HG03565 (cell line): ENCODE measurements at regions not wholly inside any gene's neighbourhood (a gene's known extent, or its start where the extent isn't known, plus 50 kb on each side); places are given as distances from the start of the nearest gene placed in this dataset.
"Not testable (repeated sequence)": the region's sequence is repeated elsewhere in the genome, so short reads cannot be mapped to it uniquely, and the experiment has no call there.

ENCODE experiments used
- ATAC-seq: cut with Tn5 transposase; IDR thresholded peaks from one replicate; pipeline ENCODE4 v1.9.1; 2021; ENCODE audit warnings: mild to moderate bottlenecking, moderate library complexity; ENCODE audit not compliant: unreplicated experiment

DNA sequence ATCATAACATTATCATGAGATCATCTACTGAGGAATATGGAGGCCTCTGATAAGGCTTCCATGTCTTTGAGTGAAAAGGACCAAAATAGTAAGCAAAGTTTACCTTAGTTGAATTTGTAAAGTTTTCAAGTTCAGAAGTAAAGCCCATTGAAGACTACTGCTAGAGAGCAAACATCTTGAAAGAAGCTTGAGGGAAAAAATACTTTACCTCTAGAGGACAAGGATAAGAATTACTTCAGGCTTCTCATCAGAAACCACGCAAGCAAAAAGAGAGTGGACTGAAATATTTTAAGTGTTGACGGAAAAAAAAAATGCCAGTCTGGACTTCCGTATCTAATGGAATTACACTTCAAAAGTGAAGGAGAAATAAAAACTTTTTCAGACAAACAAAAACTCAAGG lies 114.3 kb downstream of the MPP7 start:
- ATAC-seq, result no peak

- ATAC-seq, result no peak
Measured at GRCh38 chr10:28186887-28187578, 115.8 kb downstream of the MPP7 start.

DNA sequence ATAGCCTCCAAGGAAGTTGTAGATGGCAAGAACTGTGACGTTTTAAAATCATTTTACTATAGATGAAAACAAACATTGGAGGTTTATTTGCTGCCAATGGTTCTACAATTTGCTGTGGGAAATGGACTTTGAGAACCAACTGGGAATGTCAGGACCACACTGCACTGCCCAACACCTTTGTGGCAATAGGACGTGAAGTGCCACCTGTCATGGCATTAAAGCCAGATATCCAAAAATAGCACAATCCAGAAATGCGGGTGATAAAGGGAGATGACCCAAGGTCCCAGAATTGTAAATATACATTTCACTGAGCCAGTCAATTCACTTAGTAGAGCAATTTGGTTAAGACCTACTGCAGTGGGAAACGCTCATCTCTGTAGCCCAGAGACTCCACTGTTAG lies 116.4 kb downstream of the MPP7 start:
- no peak for ATAC-seq

GRCh38 chr10:28184810-28185209 lies 118.1 kb downstream of the MPP7 start:
- ATAC-seq, result no peak

- ATAC-seq, result no peak
Measured at GRCh38 chr10:28181478-28182096, 121.3 kb downstream of the MPP7 start.

- ATAC-seq, result no peak
Measured at GRCh38 chr10:28180654-28181053, 122.2 kb downstream of the MPP7 start.

DNA sequence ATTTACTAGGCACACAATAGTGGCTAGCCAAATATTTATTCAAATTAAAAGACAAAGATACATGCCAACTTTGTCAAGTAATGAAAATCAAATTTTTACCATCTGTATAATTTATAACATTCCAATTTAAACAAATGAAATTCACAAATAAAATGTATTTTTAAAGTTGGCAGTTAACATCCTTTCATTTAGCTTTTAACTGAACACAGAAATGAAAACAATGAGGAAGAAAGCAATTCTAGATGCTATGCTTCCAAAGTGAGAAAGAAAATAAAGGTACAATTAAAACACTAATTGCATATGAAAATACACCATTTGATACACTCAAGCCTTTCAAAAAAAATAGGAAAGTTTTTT lies 123.1 kb downstream of the MPP7 start:
- ATAC-seq, result no peak

DNA sequence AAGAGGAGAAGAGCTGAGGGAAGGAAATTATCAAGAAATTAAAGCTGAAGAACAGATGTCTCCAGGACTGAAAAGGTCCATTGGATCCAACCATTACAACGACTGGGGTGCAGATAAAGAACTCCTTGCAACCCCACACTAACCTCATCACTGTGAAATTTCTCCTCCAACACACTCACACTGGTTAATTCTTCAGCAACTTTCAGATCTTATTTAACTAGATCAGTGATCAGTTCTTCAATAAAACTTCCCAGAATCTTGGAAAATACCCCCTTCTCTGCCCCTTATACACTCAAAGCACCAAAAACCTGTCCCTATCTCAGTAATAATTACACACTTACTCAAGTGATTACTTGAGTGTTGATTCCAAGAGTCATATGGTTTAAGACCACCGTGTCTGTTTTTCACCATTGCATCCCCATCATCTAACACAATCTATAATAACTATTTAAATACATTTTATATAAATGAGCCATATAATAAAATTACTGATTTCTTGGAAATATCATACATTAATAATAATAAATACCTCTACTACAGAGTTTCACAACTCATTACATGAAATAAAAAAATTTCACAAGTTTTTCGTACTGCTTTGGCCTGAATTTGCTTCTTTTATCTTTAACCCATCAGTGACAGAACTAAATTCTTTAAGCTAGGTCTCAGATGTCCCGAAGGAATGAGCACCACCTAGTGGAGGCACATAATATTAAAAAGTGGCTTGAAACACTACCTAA lies 123.7 kb downstream of the MPP7 start:
- ATAC-seq, result peak; percentile 50

DNA sequence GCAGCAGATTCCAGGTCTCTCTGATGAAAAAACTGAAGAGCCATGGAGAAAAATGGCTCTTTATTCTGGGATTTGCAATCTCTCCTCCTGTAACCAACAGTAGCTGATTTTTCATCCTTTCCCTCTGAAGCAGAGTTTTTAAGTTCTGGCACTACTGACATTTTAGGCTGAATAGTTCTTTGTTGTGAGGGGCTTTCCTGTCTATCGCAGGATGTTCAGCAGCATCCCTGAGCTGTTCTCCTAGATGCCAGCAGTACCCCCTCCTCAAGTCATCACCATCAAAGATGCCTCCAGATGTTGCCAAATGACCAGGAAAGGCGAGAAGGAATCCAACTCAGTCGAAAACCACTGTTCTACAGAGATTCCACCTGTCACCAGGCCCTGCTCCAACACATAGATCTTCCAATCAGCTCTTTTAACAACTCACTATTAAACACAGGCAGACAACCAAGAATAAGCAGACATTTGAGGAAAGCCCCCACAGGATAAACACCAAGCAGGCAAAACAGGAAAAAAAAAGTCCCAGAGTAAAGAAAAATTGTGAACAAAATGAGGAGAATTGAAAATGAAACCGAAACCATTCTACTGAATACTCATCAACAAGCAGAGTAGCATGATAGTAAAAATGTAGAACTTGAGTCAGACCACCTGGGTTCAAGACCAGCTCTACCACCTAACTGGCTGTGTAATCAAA lies 124.8 kb downstream of the MPP7 start:
- no peak for ATAC-seq

DNA sequence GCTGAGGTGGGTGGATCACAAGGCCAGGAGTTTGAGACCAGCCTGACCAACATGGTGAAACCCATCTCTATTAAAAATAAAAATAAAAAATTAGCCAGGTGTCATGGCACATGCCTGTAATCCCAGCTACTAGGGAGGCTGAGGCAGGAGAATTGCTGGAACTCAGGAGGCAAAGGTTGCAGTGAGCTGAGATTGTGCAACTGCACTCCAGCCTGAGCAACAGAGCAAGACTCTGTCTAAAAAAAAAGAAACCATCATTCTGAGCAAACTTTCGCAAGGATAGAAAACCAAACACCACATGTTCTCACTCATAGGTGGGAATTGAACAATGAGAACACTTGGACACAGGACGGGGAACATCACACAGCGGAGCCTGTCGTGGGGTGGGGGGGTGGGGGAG lies 126.4 kb downstream of the MPP7 start:
- ATAC-seq, result not testable (repeated sequence)

- no peak for ATAC-seq
Measured at GRCh38 chr10:28172223-28172610, 130.6 kb downstream of the MPP7 start.

DNA sequence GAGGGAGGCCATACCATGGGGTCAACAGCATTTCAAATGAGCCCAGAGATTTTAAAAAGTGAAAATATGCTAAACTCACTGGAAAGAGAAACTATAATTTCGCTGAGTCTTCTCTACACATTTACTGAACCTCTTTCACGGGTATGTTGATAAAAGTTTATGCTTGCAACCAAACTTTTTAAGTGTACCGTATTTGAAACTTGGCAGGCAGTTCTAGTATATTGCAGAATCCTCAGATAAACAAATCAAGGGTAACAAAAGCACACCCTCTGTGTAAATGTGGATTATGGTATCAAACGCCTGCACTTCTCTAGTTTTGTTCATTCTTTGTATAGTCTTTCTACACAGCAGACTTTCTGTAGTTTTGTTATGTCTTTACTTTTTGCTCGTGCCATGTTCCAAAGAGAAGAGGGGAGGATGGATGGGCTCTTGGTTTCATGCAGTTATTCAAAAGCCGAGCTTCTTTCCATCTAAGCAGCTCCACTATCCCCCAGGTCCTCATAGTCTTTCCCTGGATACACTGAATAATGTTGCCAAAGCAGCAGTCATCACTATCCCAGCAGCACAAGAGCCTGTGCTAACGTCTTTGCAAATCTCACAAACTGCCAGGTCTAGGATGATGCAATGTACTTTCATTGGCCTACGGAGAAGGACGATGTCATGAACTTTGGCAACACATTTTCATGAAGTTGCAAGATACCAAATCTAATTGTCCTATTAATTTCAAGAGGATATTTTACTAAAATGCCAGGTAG lies 131.2 kb downstream of the MPP7 start:
- no peak for ATAC-seq

GRCh38 chr10:28169525-28169924 lies 133.3 kb downstream of the MPP7 start:
- ATAC-seq, result peak; percentile 59

DNA sequence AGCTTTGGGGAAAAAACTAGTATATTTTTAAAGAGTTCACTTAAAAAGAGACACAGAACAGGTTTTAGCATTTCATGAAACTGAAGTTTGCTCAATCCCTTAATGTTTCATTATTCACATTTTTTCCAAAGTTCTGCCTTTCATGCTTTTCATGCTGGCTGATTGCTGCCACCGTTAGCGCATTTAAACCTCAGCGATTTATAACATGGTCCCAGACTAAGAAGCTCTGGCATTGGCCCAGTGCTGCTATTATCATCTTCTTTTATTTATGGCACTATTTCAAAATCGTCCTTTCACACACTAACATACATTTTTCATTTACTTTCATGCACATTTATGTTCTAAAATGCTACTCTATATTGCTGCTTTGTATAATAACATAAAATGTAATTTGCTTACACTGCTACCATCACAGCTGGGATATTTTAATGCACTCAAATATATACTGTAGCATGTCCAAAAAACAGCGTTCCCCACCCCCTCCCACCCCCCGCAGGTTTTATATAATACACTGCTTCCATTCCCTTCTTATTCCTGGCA lies 141.9 kb downstream of the MPP7 start:
- no peak for ATAC-seq

DNA sequence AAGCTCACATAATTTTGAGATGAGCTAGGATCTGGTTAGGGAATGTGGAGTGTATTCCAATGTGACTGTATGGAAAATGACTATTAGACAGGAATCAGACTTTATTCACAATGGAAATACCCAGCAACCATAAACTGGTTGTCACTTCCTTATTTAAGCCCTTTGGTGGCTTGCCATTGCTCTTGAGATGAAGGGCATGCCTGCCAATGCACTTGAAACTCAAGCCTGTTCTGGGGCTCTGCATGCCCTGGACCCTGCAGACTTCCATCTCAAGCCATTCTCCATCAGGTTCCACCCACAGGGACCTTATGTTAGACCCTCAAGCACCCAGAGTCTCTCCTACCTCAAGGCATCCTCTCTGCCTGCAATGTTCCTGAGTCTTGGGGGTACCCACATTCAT lies 145.5 kb downstream of the MPP7 start:
- no peak for ATAC-seq

DNA sequence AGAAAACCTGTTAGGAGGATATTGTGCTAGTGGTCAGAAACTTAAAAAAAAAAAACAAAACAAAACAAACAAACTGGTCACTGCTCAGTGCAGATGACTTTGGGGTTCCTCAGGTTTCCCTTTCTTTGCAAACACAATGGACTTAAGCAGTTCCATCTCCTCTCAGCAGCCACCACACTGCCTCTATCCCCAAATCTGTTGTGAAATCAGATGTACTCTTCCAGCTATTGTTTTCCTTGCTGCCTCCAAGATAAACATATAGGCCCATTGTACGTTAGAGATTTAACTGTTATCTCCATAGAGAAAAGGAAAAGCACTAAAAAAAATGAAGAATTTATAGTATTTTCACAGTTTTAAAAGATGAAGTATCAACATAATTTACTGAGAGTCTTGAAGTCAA lies 147.1 kb downstream of the MPP7 start:
- ATAC-seq, result no peak

- ATAC-seq, result no peak
Measured at GRCh38 chr10:28151636-28152035, 151.2 kb downstream of the MPP7 start.

DNA sequence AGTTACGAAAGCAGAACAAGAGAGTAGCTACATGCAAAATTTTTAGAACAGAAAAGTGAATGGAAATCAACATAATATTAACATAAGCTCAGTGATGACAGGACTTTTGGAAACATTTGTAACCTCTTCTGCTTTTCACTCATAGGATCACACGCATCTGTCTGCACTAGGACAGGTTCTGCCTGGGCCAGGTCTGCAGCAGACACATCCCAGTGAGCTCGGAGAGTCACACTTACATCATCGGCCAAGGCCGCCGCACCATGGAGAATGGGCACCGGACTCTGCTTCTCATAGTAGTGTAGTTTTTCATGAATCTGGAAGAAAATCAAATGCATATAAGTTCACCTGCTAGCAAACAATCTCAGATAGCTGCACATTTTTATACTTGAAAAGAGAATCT lies 150.9 kb upstream of the ODAD2 start:
- no peak for ATAC-seq

GRCh38 chr10:28147706-28148105 lies 148.8 kb upstream of the ODAD2 start:
- no peak for ATAC-seq

DNA sequence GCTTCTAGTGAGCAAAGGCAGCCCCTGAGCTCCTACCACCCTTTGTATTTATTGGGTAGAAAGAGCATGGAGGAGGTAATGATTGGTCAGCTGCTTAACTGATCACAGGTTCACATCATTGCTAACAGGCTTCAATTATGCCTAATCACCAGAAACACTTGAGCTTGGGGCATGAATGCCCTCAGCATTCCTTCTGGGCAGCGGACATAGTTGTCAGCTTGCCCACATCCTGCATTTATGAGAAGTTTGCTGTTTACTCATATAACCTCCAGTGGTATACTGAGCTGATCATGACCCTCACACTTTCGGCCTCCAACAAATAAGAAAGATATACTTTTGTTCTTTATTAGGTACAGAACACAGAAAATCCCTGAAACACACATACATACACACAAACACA lies 140.3 kb upstream of the ODAD2 start:
- no peak for ATAC-seq
